Mesothelial cell of epicardium (in vitro differentiated cells): ENCODE measurements at regions not wholly inside any gene's neighbourhood (a gene's known extent, or its start where the extent isn't known, plus 50 kb on each side); places are given as distances from the start of the nearest gene placed in this dataset.

ENCODE experiments used
- DNase-seq, 2 experiments: peaks; one replicate each; pipeline ENCODE4 v3.0.0; 2021; ENCODE audit warnings: low spot score in 2 of 2; ENCODE audit not compliant: unreplicated experiment in 2 of 2
- H3K27ac Mint-ChIP-seq: 2 replicates; pipeline ENCODE4 v1.8.0; 2021; ENCODE audit warnings: mixed read lengths
- H3K27me3 Mint-ChIP-seq: 2 replicates; pipeline ENCODE4 v1.8.0; 2021; ENCODE audit warnings: low read depth, mixed read lengths
- H3K36me3 Mint-ChIP-seq: 2 replicates; pipeline ENCODE4 v1.8.0; 2021; ENCODE audit warnings: mixed read lengths
- H3K4me1 Mint-ChIP-seq: 2 replicates; pipeline ENCODE4 v1.8.0; 2021; ENCODE audit warnings: mixed read lengths
- H3K4me3 Mint-ChIP-seq: 2 replicates; pipeline ENCODE4 v1.8.0; 2021; ENCODE audit warnings: mild to moderate bottlenecking, moderate library complexity, mixed read lengths
- H3K9me3 Mint-ChIP-seq: 2 replicates; pipeline ENCODE4 v1.8.0; 2021; ENCODE audit warnings: mixed read lengths
- CTCF ChIP-seq: fragments of 200-600 bp; sonication (generic); IDR thresholded peaks from one replicate; pipeline ENCODE4 v1.5.0; 2021; ENCODE audit warnings: antibody characterized with exemption; ENCODE audit not compliant: unreplicated experiment

- no peak for DNase-seq
- no peaks in the 10 kb centered on the region for H3K36me3 Mint-ChIP-seq
- no peak for TF ChIP-seq CTCF
- H3K9me3 Mint-ChIP-seq: no peaks in the 10 kb centered on the region
- no peak overlapping the region for H3K27ac Mint-ChIP-seq
- H3K4me1 Mint-ChIP-seq: peaks cover 24% of the 10 kb centered on the region
- no peaks in the 10 kb centered on the region for H3K27me3 Mint-ChIP-seq
- H3K4me3 Mint-ChIP-seq: no peak overlapping the region
Observed at GRCh38 chr1:81605023-81605422, 195.7 kb upstream of the ADGRL2 start.

GRCh38 chr1:81600878-81601622, 199.7 kb upstream of the ADGRL2 start:
- Mint-ChIP-seq H3K9me3 (no peaks in the 10 kb centered on the region), H3K27me3 (no peaks in the 10 kb centered on the region), H3K27ac (no peak overlapping the region), H3K4me1 (peaks cover 23% of the 10 kb centered on the region), H3K4me3 (no peak overlapping the region), H3K36me3 (no peaks in the 10 kb centered on the region)
- no peak for DNase-seq
- no peak for TF ChIP-seq CTCF

- no peak overlapping the region for H3K4me3 Mint-ChIP-seq
- TF ChIP-seq CTCF: no peak
- no peaks in the 10 kb centered on the region for H3K36me3 Mint-ChIP-seq
- H3K4me1 Mint-ChIP-seq: peaks cover 20% of the 10 kb centered on the region
- H3K27ac Mint-ChIP-seq: no peak overlapping the region
- no peaks in the 10 kb centered on the region for H3K27me3 Mint-ChIP-seq
- H3K9me3 Mint-ChIP-seq: no peaks in the 10 kb centered on the region
- no peak for DNase-seq
Observed at GRCh38 chr1:81600363-81600762, 200.4 kb upstream of the ADGRL2 start.

- Mint-ChIP-seq H3K27ac (no peak overlapping the region), H3K27me3 (no peaks in the 10 kb centered on the region), H3K36me3 (no peaks in the 10 kb centered on the region), H3K9me3 (no peaks in the 10 kb centered on the region), H3K4me1 (peaks cover 16% of the 10 kb centered on the region), H3K4me3 (no peak overlapping the region)
- DNase-seq: no peak
- no peak for TF ChIP-seq CTCF
Observed at GRCh38 chr1:81598623-81599022, 202.1 kb upstream of the ADGRL2 start.

- H3K27ac Mint-ChIP-seq: no peak overlapping the region
- H3K9me3 Mint-ChIP-seq: no peaks in the 10 kb centered on the region
- no peak for TF ChIP-seq CTCF
- H3K4me1 Mint-ChIP-seq: peaks cover 16% of the 10 kb centered on the region
- H3K27me3 Mint-ChIP-seq: no peaks in the 10 kb centered on the region
- no peak for DNase-seq
- no peak overlapping the region for H3K4me3 Mint-ChIP-seq
- H3K36me3 Mint-ChIP-seq: no peaks in the 10 kb centered on the region
Observed at GRCh38 chr1:81597720-81598426, 202.9 kb upstream of the ADGRL2 start.
